B cell (primary cell): ENCODE measurements at regions not wholly inside any gene's neighbourhood (a gene's known extent, or its start where the extent isn't known, plus 50 kb on each side); places are given as distances from the start of the nearest gene placed in this dataset.

Experiments
- ATAC-seq: fragments of 200-7000 bp; cut with Tn5 transposase; one replicate; pipeline ENCODE4 v1.10.0; 2021; ENCODE audit warnings: low read depth, mild to moderate bottlenecking, moderate number of reproducible peaks, moderate library complexity
- CTCF ChIA-PET: fragments of 350-600 bp; sonication (Branson Sonifier 250); formaldehyde crosslinking; loops from one replicate; lab custom pipeline; 2021; ENCODE audit warnings: antibody characterized with exemption, inconsistent platforms; lab: Charles Lee
- POLR2A ChIA-PET: fragments of 350-600 bp; sonication (Branson Sonifier 250); formaldehyde crosslinking; loops from one replicate; lab custom pipeline; 2021; ENCODE audit warnings: antibody characterized with exemption; lab: Charles Lee
- DNase-seq: peaks from one replicate; pipeline ENCODE4 v3.0.0; 2013
- H2AFZ ChIP-seq: 2 replicates; pipeline ENCODE4 v1.6.1; 2012; ENCODE audit warnings: mild to moderate bottlenecking, low read depth, low read length; ENCODE audit not compliant: insufficient read depth, poor library complexity, severe bottlenecking
- H3K27ac ChIP-seq, 2 donors: 1 replicate in 1 of 2; 2 replicates in 1 of 2; pipeline ENCODE4 v1.5.1; 2012 to 2013; ENCODE audit warnings: low read length in 2 of 2, mild to moderate bottlenecking in 2 of 2, moderate library complexity in 1 of 2
- H3K27me3 ChIP-seq, 4 experiments: fragments of 200-600 bp in 1 of 4; sonication (generic) in 1 of 4; replicated peaks in 1 of 4; 1 replicate in 2 of 4; 2 replicates in 2 of 4; pipeline versions ENCODE4 v1.6.1 to v1.7.0; 2013 to 2016; ENCODE audit warnings: low read length in 3 of 4, mild to moderate bottlenecking in 2 of 4, mixed read lengths in 1 of 4, moderate library complexity in 1 of 4; ENCODE audit not compliant: insufficient read depth in 4 of 4, control insufficient read depth in 3 of 4; ENCODE audit errors: control extremely low read depth in 1 of 4
- H3K36me3 ChIP-seq, 2 experiments: replicated peaks in 1 of 2; 1 replicate in 1 of 2; 2 replicates in 1 of 2; pipeline versions ENCODE4 v1.6.1 to v1.7.1; 2013; ENCODE audit warnings: low read length in 1 of 2; ENCODE audit not compliant: insufficient read depth in 2 of 2, control insufficient read depth in 1 of 2; ENCODE audit errors: control extremely low read depth in 1 of 2, extremely low read depth in 1 of 2
- H3K4me1 ChIP-seq, 2 donors: fragments of 200-600 bp in 1 of 2; sonication (generic) in 1 of 2; 1 replicate in 1 of 2; 2 replicates in 1 of 2; pipeline versions ENCODE4 v1.5.1 to v1.6.1; 2013 to 2017; ENCODE audit warnings: low read length in 2 of 2; ENCODE audit not compliant: control insufficient read depth in 2 of 2, insufficient read depth in 2 of 2
- H3K4me2 ChIP-seq: replicated peaks from 2 replicates; pipeline ENCODE3; 2012; ENCODE audit warnings: mild to moderate bottlenecking, low read depth, low read length; ENCODE audit not compliant: poor library complexity, severe bottlenecking
- H3K4me3 ChIP-seq, 5 experiments: fragments of 200-600 bp in 1 of 5; sonication (generic) in 1 of 5; 1 replicate in 3 of 5; 2 replicates in 2 of 5; pipeline versions ENCODE4 v1.5.1 to v1.7.0; 2011 to 2016; ENCODE audit warnings: low read length in 4 of 5, mild to moderate bottlenecking in 4 of 5, low read depth in 2 of 5, control low read depth in 1 of 5, moderate library complexity in 1 of 5; ENCODE audit not compliant: insufficient read depth in 1 of 5; ENCODE audit errors: control extremely low read depth in 1 of 5, extremely low read depth in 1 of 5
- H3K79me2 ChIP-seq: fragments of 200-600 bp; sonication (generic); one replicate; pipeline ENCODE4 v1.6.0; 2016; ENCODE audit warnings: low read length; ENCODE audit not compliant: control insufficient read depth, insufficient read depth
- H3K9ac ChIP-seq: fragments of 200-600 bp; sonication (generic); 2 replicates; pipeline ENCODE4 v1.6.1; 2017; ENCODE audit warnings: mild to moderate bottlenecking, low read length, moderate library complexity
- H3K9me3 ChIP-seq, 3 donors: one replicate each; pipeline versions ENCODE4 v1.6.1 to v1.7.1; 2013; ENCODE audit warnings: low read length in 2 of 3; ENCODE audit not compliant: control insufficient read depth in 2 of 3, insufficient read depth in 1 of 3; ENCODE audit errors: control extremely low read depth in 1 of 3
- H4K20me1 ChIP-seq: 2 replicates; pipeline ENCODE4 v1.6.0; 2012; ENCODE audit warnings: mild to moderate bottlenecking, low read length; ENCODE audit not compliant: insufficient read depth, control insufficient read depth, poor library complexity, severe bottlenecking
- H3K27ac Mint-ChIP-seq: one replicate; pipeline ENCODE4 v1.8.0; 2021; ENCODE audit warnings: mixed read lengths
- H3K27me3 Mint-ChIP-seq: one replicate; pipeline ENCODE4 v1.8.0; 2021; ENCODE audit warnings: mixed read lengths
- H3K4me1 Mint-ChIP-seq: one replicate; pipeline ENCODE4 v1.8.0; 2021; ENCODE audit warnings: mixed read lengths
- H3K4me3 Mint-ChIP-seq: one replicate; pipeline ENCODE4 v1.8.0; 2021; ENCODE audit warnings: mixed read lengths
- H3K9me3 Mint-ChIP-seq: one replicate; pipeline ENCODE4 v1.8.0; 2022; ENCODE audit warnings: mixed read lengths; ENCODE audit not compliant: insufficient read depth
- EZH2 ChIP-seq: IDR thresholded peaks from 2 replicates; pipeline ENCODE4 v1.6.1; 2012; ENCODE audit warnings: borderline replicate concordance, low read depth, mild to moderate bottlenecking, moderate library complexity, low read length; ENCODE audit not compliant: insufficient read depth, poor library complexity, severe bottlenecking
- WGBS: methylation state at CpG from one replicate; pipeline ENCODE4 v1.1.5; 2013; ENCODE audit warnings: missing lambda C conversion rate; ENCODE audit not compliant: insufficient coverage; 5-methylcytosine and 5-hydroxymethylcytosine counted together
- intact Hi-C: fragments of 100-400 bp; cut with micrococcal nuclease; formaldehyde crosslinking; loops from one replicate; pipeline ENCODE4 v1.10.0; 2022
- TF ChIP-seq, protein P1 (sequence below): fragments of 200-600 bp; IDR thresholded peaks from one replicate; pipeline ENCODE4 v1.8.0; 2022; ENCODE audit warnings: antibody characterized with exemption, mild to moderate bottlenecking

- POLR2A ChIA-PET = no interaction called here
- intact Hi-C loops = no loop called here
- WGBS = 100% methylated on average over 4 of the region's 10 CpGs
Observed at GRCh38 chr6:10310826-10311225, 104.0 kb downstream of the TFAP2A start.

DNA sequence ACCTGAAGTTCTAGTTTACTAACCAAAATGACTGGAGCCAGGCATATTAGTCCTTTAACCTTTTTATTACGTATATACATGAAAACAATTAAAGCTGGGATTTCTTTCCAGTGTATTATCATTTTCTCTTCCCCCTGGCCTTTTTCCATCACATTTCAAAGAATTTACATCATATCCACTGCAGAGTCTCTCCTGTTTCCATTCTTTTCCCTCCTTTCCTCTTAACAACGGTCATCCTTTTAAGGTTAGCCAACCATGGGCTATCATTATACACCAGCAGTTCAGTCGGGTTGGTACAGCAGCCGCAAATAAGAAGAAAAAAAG is 104.6 kb downstream of the TFAP2A start:
- 78% methylated on average over 2 of the region's 4 CpGs for WGBS

More at GRCh38 chr6:10310826-10311225, 104.0 kb downstream of the TFAP2A start:
- Histone ChIP-seq H3K4me3 (no peak overlapping the region), H4K20me1 (no peaks in the 10 kb centered on the region), H2AFZ (no peak overlapping the region), H3K36me3 (no peaks in the 10 kb centered on the region), H3K9ac (no peak overlapping the region), H3K4me1 (no peaks in the 10 kb centered on the region), H3K27me3 (no peaks in the 10 kb centered on the region), H3K79me2 (no peaks in the 10 kb centered on the region), H3K4me2 (no peak overlapping the region), H3K27ac (no peak overlapping the region), H3K9me3 (no peaks in the 10 kb centered on the region)
- DNase-seq (no peak), ATAC-seq (no peak)
- Mint-ChIP-seq H3K4me3 (no peak overlapping the region), H3K9me3 (no peaks in the 10 kb centered on the region), H3K4me1 (no peaks in the 10 kb centered on the region), H3K27ac (no peak overlapping the region), H3K27me3 (no peaks in the 10 kb centered on the region)
- CTCF ChIA-PET = no interaction called here
- TF ChIP-seq, protein P1, sequence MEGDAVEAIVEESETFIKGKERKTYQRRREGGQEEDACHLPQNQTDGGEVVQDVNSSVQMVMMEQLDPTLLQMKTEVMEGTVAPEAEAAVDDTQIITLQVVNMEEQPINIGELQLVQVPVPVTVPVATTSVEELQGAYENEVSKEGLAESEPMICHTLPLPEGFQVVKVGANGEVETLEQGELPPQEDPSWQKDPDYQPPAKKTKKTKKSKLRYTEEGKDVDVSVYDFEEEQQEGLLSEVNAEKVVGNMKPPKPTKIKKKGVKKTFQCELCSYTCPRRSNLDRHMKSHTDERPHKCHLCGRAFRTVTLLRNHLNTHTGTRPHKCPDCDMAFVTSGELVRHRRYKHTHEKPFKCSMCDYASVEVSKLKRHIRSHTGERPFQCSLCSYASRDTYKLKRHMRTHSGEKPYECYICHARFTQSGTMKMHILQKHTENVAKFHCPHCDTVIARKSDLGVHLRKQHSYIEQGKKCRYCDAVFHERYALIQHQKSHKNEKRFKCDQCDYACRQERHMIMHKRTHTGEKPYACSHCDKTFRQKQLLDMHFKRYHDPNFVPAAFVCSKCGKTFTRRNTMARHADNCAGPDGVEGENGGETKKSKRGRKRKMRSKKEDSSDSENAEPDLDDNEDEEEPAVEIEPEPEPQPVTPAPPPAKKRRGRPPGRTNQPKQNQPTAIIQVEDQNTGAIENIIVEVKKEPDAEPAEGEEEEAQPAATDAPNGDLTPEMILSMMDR = no peak
- TF ChIP-seq EZH2 = no peak

More for the DNA sequence above, 104.6 kb downstream of the TFAP2A start:
- Histone ChIP-seq H3K27ac (no peak overlapping the region), H3K27me3 (no peaks in the 10 kb centered on the region), H3K36me3 (no peaks in the 10 kb centered on the region), H3K4me1 (no peaks in the 10 kb centered on the region), H2AFZ (no peak overlapping the region), H3K79me2 (no peaks in the 10 kb centered on the region), H3K9me3 (no peaks in the 10 kb centered on the region), H4K20me1 (no peaks in the 10 kb centered on the region), H3K4me3 (no peak overlapping the region), H3K9ac (no peak overlapping the region), H3K4me2 (no peak overlapping the region)
- Mint-ChIP-seq H3K4me1 (no peaks in the 10 kb centered on the region), H3K4me3 (no peak overlapping the region), H3K27ac (no peak overlapping the region), H3K27me3 (no peaks in the 10 kb centered on the region), H3K9me3 (no peaks in the 10 kb centered on the region)
- no peak for ATAC-seq
- intact Hi-C loops = no loop called here
- CTCF ChIA-PET = no interaction called here
- POLR2A ChIA-PET = no interaction called here
- DNase-seq = no peak
- no peak for TF ChIP-seq EZH2
- TF ChIP-seq, protein P1 = no peak
